ENCODE measurements at regions not wholly inside any gene's neighbourhood (a gene's known extent, or its start where the extent isn't known, plus 50 kb on each side); places are given as distances from the start of the nearest gene placed in this dataset.
"Not testable (repeated sequence)": the region's sequence is repeated elsewhere in the genome, so short reads cannot be mapped to it uniquely, and the experiment has no call there.

- DNase-seq: not testable (repeated sequence)
Measured at GRCh38 chr21:6138244-6139136, 4382.9 kb upstream of the TPTE start.

GRCh38 chr21:6139331-6139730, 4382.1 kb upstream of the TPTE start:
- not testable (repeated sequence) for DNase-seq

GRCh38 chr21:6139862-6140261, 4381.5 kb upstream of the TPTE start:
- not testable (repeated sequence) for DNase-seq

GRCh38 chr21:6140467-6141137, 4380.8 kb upstream of the TPTE start:
- not testable (repeated sequence) for DNase-seq

- DNase-seq: not testable (repeated sequence)
Measured at GRCh38 chr21:6141138-6141474, 4380.3 kb upstream of the TPTE start.

- not testable (repeated sequence) for DNase-seq
Measured at GRCh38 chr21:6153154-6153553, 4368.2 kb upstream of the TPTE start.

- not testable (repeated sequence) for DNase-seq
Measured at GRCh38 chr21:6154524-6155320, 4366.7 kb upstream of the TPTE start.

- not testable (repeated sequence) for DNase-seq
Measured at GRCh38 chr21:6156712-6157389, 4364.5 kb upstream of the TPTE start.

- DNase-seq: not testable (repeated sequence)
Measured at GRCh38 chr21:6157515-6157914, 4363.9 kb upstream of the TPTE start.

GRCh38 chr21:6158171-6158570, 4363.2 kb upstream of the TPTE start:
- not testable (repeated sequence) for DNase-seq

Measured in retina (tissue), 1 donor.